HG03378 (cell line): ENCODE measurements at regions not wholly inside any gene's neighbourhood (a gene's known extent, or its start where the extent isn't known, plus 50 kb on each side); places are given as distances from the start of the nearest gene placed in this dataset.
"Not testable (repeated sequence)": the region's sequence is repeated elsewhere in the genome, so short reads cannot be mapped to it uniquely, and the experiment has no call there.

Source experiments
- ATAC-seq: cut with Tn5 transposase; IDR thresholded peaks from one replicate; pipeline ENCODE4 v1.9.1; 2021; ENCODE audit warnings: mild to moderate bottlenecking, moderate library complexity; ENCODE audit not compliant: unreplicated experiment

DNA sequence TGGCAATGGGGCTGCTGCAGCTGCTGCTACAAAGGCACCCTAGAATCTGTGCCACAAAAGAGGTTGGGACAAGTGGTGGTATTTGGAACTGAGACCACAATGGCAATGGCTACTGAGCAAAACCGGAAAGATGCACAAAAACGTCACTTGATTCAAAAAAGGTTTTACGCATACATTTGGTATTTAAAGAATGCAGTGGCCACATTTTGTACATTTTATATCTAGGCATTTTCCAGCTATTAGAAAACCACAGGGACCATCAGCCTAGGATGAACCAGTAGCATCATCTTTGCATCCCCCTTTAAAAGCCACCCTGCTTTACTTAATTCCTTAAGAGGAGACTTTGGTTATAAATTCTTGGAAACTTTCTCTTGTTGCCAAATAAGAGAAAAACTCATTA lies 104.8 kb upstream of the CXCL13 start:
- no peak for ATAC-seq

- ATAC-seq: no peak
Observed at GRCh38 chr4:77501240-77501639, 104.4 kb upstream of the CXCL13 start.

GRCh38 chr4:77501851-77502250 lies 103.8 kb upstream of the CXCL13 start:
- no peak for ATAC-seq

DNA sequence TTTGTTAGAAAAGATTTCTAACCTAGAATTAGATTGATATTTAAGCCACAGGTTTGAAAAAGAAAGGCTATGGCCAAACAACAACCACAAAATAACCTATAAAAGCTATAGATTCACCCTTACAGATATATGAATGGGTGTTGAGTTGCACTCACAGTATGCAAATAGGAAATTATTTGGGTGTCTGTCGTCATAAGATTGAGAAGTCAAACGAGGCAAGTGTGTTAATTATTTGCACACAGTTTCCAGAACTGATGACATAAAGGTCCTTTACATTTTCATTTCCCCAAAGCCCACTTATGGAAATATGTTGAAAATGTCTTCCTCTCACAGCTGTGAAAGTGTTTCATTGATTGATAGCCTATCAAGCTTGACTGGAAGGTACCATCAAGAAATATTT lies 101.2 kb upstream of the CXCL13 start:
- ATAC-seq: no peak

DNA sequence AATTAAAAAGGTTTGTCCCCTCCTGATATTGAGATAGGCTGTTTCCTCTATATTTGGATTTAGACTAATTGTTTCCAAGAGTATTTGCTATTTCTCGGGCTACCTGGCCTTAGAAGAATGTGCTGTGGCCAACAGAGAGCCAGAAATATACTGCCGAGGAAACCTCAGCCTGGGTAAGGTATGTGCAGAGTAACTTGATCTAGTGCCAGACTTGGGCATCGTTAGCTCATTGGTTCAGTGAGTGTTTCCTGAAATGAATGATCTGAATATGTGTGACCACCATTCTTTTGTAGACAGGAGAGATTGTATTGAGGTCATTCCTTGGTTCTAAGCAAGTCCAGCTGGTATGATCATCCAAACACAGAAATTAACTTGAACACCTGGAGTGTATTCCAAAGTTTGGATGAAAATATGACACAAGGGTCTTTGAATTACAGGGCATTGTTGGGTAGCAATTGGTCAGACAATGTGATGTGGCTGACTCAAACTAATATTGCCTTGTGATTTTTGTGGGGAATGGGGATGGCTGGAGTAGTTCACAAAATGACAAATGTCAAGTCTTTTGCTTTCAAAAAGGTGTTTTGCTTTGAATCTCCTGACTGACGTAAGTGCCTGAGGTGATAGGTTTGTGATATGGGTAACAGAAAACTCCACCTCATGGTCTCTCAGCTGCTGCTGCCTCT lies 100.2 kb upstream of the CXCL13 start:
- no peak for ATAC-seq

DNA sequence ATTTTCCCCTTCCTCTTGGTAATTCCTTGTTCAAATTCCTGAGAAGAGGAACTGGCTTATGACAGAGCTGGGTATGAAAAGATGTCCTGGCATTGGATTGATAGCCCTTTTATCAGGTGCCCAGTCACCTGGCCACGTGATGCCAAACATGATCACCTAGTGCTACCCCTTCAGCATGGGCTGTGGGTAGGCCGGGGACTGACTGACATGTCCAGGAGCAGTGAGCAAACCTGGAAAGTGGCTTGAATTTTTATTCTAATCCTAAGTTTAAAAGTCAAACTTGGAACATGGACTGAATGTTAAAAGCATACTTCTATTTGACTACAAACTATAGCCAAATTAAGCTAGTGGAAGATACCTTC lies 99.7 kb upstream of the CXCL13 start:
- no peak for ATAC-seq

DNA sequence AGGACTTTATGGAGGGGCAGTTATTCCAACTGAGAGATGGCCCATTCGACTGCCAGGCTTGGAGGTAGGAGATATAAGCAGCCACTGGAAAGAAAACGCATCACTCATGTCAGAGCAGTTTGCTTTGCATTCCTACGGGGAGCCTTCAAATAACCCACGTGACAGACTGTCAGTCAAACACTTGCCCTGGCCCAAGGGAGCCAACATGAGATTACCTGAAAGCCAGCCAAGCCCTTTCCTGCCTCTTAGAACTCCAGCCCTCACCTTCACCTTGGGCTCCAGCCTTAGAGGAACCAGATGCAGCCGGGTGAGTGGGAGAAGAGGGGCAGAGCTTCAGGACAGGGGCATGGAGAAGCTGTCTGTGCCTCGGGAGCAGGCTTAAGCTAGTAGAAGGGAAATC lies 95.3 kb upstream of the CXCL13 start:
- ATAC-seq: no peak

DNA sequence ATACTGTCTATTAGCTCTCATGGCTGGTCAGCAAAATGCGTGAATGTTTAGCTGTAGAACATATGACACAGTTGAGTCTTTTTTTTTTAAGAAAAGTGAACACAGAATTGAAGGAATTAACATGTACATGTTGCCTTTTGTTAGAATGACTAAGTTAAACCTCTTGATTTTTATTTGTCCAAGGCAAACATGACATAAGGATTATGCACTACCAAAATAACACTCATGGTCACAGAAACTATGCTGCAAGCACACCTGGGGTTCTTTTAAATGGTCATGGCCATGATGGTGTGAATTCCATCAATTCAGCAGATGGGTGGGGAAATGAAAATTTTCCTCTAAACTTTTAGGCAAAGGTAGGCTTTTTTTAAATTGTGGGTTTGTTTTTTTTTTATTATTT lies 80.1 kb upstream of the CXCL13 start:
- no peak for ATAC-seq

DNA sequence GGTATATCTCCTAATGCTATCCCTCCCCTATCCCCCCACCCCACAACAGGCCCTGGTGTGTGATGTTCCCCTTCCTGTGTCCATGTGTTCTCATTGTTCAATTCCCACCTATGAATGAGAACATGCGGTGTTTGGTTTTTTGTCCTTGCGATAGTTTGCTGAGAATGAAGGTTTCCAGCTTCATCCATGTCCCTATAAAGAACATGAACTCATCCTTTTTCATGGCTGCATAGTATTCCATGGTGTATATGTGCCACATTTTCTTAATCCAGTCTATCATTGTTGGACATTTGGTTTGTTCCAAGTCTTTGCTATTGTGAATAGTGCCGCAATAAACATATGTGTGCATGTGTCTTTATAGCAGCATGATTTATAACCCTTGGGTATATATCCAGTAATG lies 77.7 kb upstream of the CXCL13 start:
- ATAC-seq: not testable (repeated sequence)

- no peak for ATAC-seq
Observed at GRCh38 chr4:77538144-77538543, 67.5 kb upstream of the CXCL13 start.

- ATAC-seq: no peak
Observed at GRCh38 chr4:77538574-77539157, 67.0 kb upstream of the CXCL13 start.
